Activated T-cell treated with anti-CD3 and anti-CD28 coated beads, Interleukin-2, amount 50 U/mL, for 72 hours (primary cell): ENCODE measurements at regions not wholly inside any gene's neighbourhood (a gene's known extent, or its start where the extent isn't known, plus 50 kb on each side); places are given as distances from the start of the nearest gene placed in this dataset.
A peak's percentile ranks its signal among the peaks of the same experiment; 100 is the strongest.
"Not testable (repeated sequence)": the region's sequence is repeated elsewhere in the genome, so short reads cannot be mapped to it uniquely, and the experiment has no call there.

Experiments used
- ATAC-seq, 2 donors: fragments of 150-1000 bp; cut with Tn5 transposase; replicated peaks in 1 of 2; 2 replicates each; pipeline ENCODE4 v1.10.0; 2021; ENCODE audit warnings: moderate library complexity in 2 of 2, mild to moderate bottlenecking in 1 of 2
- DNase-seq, 2 donors: peaks; one replicate each; pipeline ENCODE4 v3.0.0; 2021 to 2022; ENCODE audit warnings: mixed read lengths in 1 of 2
- H3K27ac Mint-ChIP-seq: one replicate; pipeline ENCODE4 v1.8.0; 2022; ENCODE audit warnings: mild to moderate bottlenecking, moderate library complexity, mixed read lengths
- H3K27me3 Mint-ChIP-seq: one replicate; pipeline ENCODE4 v1.8.0; 2022; ENCODE audit warnings: low read depth, mixed read lengths
- H3K36me3 Mint-ChIP-seq, 2 donors: one replicate each; pipeline ENCODE4 v1.8.0; 2022; ENCODE audit warnings: mixed read lengths in 2 of 2, mild to moderate bottlenecking in 1 of 2; ENCODE audit not compliant: insufficient read depth in 2 of 2
- H3K4me1 Mint-ChIP-seq: one replicate; pipeline ENCODE4 v1.8.0; 2022; ENCODE audit warnings: low read depth, mixed read lengths
- H3K4me3 Mint-ChIP-seq, 2 donors: one replicate each; pipeline ENCODE4 v1.8.0; 2022; ENCODE audit warnings: mild to moderate bottlenecking in 2 of 2, mixed read lengths in 2 of 2, moderate library complexity in 2 of 2
- H3K9me3 Mint-ChIP-seq, 2 donors: one replicate each; pipeline ENCODE4 v1.8.0; 2022; ENCODE audit warnings: mixed read lengths in 2 of 2

DNA sequence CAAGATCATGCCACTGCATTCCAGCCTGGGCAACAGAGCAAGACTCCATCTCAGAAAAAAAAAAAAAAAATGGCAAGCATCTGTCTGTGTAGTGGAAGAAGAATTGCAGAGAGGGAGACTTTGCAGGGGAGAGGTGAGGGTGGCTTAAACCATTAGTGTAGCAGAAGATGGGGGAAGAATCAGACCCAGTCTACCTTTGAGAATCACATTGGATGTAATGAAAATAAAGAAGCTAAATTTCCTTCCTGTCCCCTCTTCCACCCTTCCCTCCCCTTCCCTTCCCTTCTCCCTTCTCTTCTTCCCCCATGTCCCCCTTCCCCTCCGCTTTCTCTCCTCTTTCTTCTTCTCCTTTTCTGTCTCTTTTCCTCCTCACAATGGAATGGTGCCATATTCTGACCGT lies 180.8 kb upstream of the SVIL start:
- ATAC-seq, result no peak
- peaks cover 29% of the 10 kb centered on the region for H3K27me3 Mint-ChIP-seq
- no peak overlapping the region for H3K27ac Mint-ChIP-seq
- no peak for DNase-seq
- peaks cover under 1 to 4% of the 10 kb centered on the region in 2 donors for H3K9me3 Mint-ChIP-seq
- peaks cover under 1 to 4% of the 10 kb centered on the region in 2 donors for H3K36me3 Mint-ChIP-seq
- H3K4me1 Mint-ChIP-seq, result peaks cover 19% of the 10 kb centered on the region
- H3K4me3 Mint-ChIP-seq, result no peak overlapping the region

GRCh38 chr10:29811751-29812427 lies 177.1 kb upstream of the SVIL start:
- Mint-ChIP-seq H3K27me3 (peaks cover 35% of the 10 kb centered on the region), H3K27ac (no peak overlapping the region), H3K9me3 (peaks cover 5 to 8% of the 10 kb centered on the region in 2 donors), H3K36me3 (peaks cover 4 to 7% of the 10 kb centered on the region in 2 donors), H3K4me3 (peak overlapping the region; percentile 16 to 48), H3K4me1 (peaks cover 26% of the 10 kb centered on the region)
- peak; percentile 98 for ATAC-seq
- DNase-seq, result peak; percentile 42 to 47

GRCh38 chr10:29810816-29811215 lies 176.0 kb upstream of the SVIL start:
- H3K4me1 Mint-ChIP-seq, result peaks cover 26% of the 10 kb centered on the region
- DNase-seq (no peak), ATAC-seq (no peak)
- H3K27ac Mint-ChIP-seq, result peak overlapping the region; percentile 64
- peaks cover 31% of the 10 kb centered on the region for H3K27me3 Mint-ChIP-seq
- H3K9me3 Mint-ChIP-seq, result peaks cover 5 to 8% of the 10 kb centered on the region in 2 donors
- H3K36me3 Mint-ChIP-seq, result peaks cover 4 to 7% of the 10 kb centered on the region in 2 donors
- H3K4me3 Mint-ChIP-seq, result no peak overlapping the region

DNA sequence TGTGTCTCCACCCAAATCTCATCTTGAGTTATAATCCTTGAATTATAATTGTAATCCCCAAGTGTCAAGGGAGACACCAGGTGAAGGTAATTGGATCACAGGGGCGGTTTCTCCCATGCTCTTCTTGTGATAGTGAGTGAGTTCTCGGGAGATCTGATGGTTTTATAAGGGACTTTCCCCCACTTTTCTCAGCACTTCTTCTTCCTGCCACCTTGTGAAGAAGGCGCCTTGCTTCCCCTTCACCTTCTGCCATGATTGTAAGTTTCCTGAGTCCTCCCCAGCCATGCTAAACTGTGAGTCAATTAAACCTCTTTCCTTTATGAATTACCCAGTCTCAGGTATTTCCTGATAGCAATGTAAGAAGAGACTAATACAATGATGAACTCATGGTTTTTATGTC lies 175.5 kb upstream of the SVIL start:
- DNase-seq, H3K27ac Mint-ChIP-seq, H3K9me3 Mint-ChIP-seq, H3K4me3 Mint-ChIP-seq, ATAC-seq, H3K36me3 Mint-ChIP-seq: not testable (repeated sequence)
- Mint-ChIP-seq H3K27me3 (peaks cover 30% of the 10 kb centered on the region), H3K4me1 (peaks cover 26% of the 10 kb centered on the region)

DNA sequence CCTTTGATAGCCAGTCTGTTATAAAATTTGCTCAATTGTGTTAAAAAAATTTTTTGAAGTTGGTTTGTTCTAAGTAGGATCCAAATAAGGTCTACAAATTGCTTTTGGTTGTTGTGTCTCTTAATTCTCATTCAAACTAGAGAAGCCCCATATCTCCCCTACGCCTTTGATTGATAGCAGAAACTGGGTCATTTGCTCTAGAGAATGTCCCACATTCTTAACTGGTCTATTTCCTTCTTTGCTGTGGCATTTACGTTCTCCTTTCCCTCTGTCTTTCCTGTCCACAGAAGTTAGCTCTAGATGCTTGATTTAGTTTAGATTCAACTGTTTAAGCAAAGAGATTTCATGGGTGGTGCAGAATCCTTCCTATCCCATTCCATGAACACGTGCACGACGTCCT lies 174.6 kb upstream of the SVIL start:
- Mint-ChIP-seq H3K27me3 (peaks cover 24% of the 10 kb centered on the region), H3K27ac (no peak overlapping the region), H3K9me3 (peaks cover 8 to 12% of the 10 kb centered on the region in 2 donors), H3K36me3 (peaks cover 6 to 7% of the 10 kb centered on the region in 2 donors), H3K4me1 (peaks cover 34% of the 10 kb centered on the region), H3K4me3 (no peak overlapping the region)
- no peak for DNase-seq
- no peak for ATAC-seq

DNA sequence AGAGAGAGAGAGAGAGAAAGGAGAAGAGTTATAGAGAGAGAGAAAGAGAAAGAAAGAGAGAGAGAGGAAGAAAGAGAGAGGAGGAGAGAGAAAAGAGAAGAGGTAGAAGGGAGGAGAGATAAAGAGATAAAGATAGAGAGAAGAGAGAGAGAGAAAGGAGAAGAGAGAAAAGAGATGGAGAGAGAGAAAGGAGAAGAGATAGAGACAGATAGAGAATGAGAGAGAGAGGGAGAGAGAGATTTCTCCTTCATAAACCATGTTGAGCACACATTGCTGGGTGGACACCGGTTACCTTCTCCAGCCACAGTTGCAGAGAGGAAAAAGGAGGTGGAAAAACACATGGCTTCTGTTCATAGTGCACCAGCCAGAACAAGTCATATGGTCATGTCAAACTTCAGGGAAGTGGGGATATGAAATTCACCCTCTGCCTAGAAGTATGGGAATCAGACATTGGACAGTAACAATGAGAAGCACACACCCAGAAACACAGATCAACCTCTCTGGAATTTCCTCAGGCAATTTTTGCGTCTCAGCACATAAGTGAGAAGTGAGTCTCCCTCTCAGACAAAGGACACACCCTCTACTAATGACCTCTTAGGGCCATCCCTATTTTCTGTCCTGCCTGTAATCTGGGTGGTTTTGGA lies 172.5 kb upstream of the SVIL start:
- ATAC-seq (no peak), DNase-seq (no peak)
- Mint-ChIP-seq H3K4me1 (peaks cover 45% of the 10 kb centered on the region), H3K4me3 (no peak overlapping the region), H3K27me3 (peaks cover 25% of the 10 kb centered on the region), H3K9me3 (peaks cover 8 to 13% of the 10 kb centered on the region in 2 donors), H3K36me3 (peaks cover 7% of the 10 kb centered on the region in 2 donors), H3K27ac (peak overlapping the region; percentile 52)

GRCh38 chr10:29806350-29806788 lies 171.6 kb upstream of the SVIL start:
- Mint-ChIP-seq H3K27me3 (peaks cover 33% of the 10 kb centered on the region), H3K4me3 (no peak overlapping the region), H3K4me1 (peaks cover 36% of the 10 kb centered on the region), H3K36me3 (peaks cover 7% of the 10 kb centered on the region in 2 donors), H3K9me3 (peaks cover 8 to 13% of the 10 kb centered on the region in 2 donors), H3K27ac (no peak overlapping the region)
- no peak for DNase-seq
- no peak for ATAC-seq

GRCh38 chr10:29805134-29805723 lies 170.5 kb upstream of the SVIL start:
- peaks cover 24% of the 10 kb centered on the region for H3K4me1 Mint-ChIP-seq
- ATAC-seq, result no peak

GRCh38 chr10:29804025-29804852 lies 169.5 kb upstream of the SVIL start:
- DNase-seq, result peak; percentile 42 to 48
- Mint-ChIP-seq H3K27ac (no peak overlapping the region), H3K27me3 (peaks cover 31% of the 10 kb centered on the region)

More at GRCh38 chr10:29805134-29805723, 170.5 kb upstream of the SVIL start:
- no peak for DNase-seq
- no peak overlapping the region for H3K27ac Mint-ChIP-seq
- H3K27me3 Mint-ChIP-seq, result peaks cover 31% of the 10 kb centered on the region
- H3K4me3 Mint-ChIP-seq, result no peak overlapping the region
- peaks cover 3 to 6% of the 10 kb centered on the region in 2 donors for H3K9me3 Mint-ChIP-seq
- peaks cover 0 to 3% of the 10 kb centered on the region in 2 donors for H3K36me3 Mint-ChIP-seq

DNA sequence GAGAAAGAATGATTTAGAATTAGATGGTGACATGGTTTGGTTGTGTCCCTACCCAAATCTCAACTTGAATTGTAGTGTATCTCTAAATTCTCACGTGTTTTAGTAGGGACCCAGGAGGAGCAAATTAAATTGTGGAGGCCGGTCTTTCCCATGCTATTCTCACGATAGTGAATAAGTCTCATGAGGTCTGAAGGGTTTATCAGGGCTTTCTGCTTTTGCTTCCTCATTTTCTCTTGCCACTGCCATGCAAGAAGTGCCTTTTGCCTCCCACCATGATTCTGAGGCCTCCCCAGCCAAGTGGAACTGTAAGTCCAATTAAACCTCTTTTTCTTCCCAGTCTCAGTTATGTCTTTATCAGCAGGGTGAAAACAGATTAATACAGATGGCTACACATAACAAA lies 167.4 kb upstream of the SVIL start:
- H3K4me1 Mint-ChIP-seq, result peaks cover 21% of the 10 kb centered on the region
- no peak overlapping the region for H3K4me3 Mint-ChIP-seq
- ATAC-seq, result no peak
- no peak overlapping the region for H3K27ac Mint-ChIP-seq
- no peak for DNase-seq
- peaks cover 3 to 6% of the 10 kb centered on the region in 2 donors for H3K9me3 Mint-ChIP-seq
- peaks cover 28% of the 10 kb centered on the region for H3K27me3 Mint-ChIP-seq
- H3K36me3 Mint-ChIP-seq, result peaks cover 0 to 3% of the 10 kb centered on the region in 2 donors

More at GRCh38 chr10:29804025-29804852, 169.5 kb upstream of the SVIL start:
- Mint-ChIP-seq H3K4me1 (peaks cover 21% of the 10 kb centered on the region), H3K36me3 (peaks cover 0 to 3% of the 10 kb centered on the region in 2 donors), H3K9me3 (peaks cover 3 to 6% of the 10 kb centered on the region in 2 donors), H3K4me3 (peak overlapping the region; percentile 50 to 53)
- peak; percentile 84 to 91 for ATAC-seq

- ATAC-seq (no peak), DNase-seq (no peak)
- H3K27ac Mint-ChIP-seq, result no peak overlapping the region
- H3K9me3 Mint-ChIP-seq, result peaks cover 0 to 2% of the 10 kb centered on the region in 2 donors
- H3K4me1 Mint-ChIP-seq, result peaks cover 10% of the 10 kb centered on the region
- no peak overlapping the region for H3K4me3 Mint-ChIP-seq
- H3K27me3 Mint-ChIP-seq, result peaks cover 21% of the 10 kb centered on the region
- H3K36me3 Mint-ChIP-seq, result peaks cover 0 to 1% of the 10 kb centered on the region in 2 donors
Observed at GRCh38 chr10:29798921-29799690, 164.3 kb upstream of the SVIL start.

DNA sequence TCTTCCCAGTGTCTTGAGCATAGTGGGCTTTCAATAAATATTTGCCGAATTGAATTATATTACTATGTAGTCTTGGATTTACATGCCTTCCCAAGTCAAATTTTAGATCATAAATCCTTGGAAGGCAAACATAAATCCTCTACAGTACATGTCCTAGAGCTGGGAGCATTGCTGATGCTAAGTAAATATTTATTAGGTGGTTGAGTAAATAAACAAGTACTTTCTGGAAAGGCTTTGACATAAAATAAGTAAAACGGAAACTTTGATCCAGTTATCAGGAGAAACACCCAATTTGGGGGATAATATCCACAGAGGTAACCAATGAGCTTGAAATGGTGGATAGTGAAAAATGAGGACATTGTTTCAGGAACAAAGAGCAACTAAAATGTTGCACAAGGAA lies 162.8 kb upstream of the SVIL start:
- ATAC-seq (no peak), DNase-seq (no peak)
- no peaks in the 10 kb centered on the region for H3K36me3 Mint-ChIP-seq
- no peaks in the 10 kb centered on the region for H3K4me1 Mint-ChIP-seq
- peaks cover 13% of the 10 kb centered on the region for H3K27me3 Mint-ChIP-seq
- no peaks in the 10 kb centered on the region for H3K9me3 Mint-ChIP-seq
- H3K27ac Mint-ChIP-seq, result no peak overlapping the region
- no peak overlapping the region for H3K4me3 Mint-ChIP-seq
